ENCODE measurements at regions not wholly inside any gene's neighbourhood (a gene's known extent, or its start where the extent isn't known, plus 50 kb on each side); places are given as distances from the start of the nearest gene placed in this dataset.

DNA sequence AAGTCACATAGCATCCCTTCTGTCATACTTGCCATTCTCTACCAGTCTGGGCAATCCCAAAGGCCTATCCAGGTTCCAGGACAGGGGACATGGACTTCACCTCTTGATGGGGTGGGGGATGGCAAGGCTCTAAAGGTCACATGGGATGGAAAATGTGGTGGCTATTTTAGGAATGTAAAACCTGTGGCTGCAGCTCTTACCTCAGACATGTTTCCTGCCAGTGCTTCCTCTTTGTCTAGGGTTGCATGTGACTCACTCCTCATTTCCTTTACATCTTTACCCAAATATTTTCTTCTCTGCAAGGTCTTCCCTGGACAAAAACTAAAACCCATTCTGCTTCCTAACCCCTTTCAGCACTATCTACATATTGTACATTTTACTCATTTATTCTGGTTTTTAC lies 135.7 kb downstream of the BTBD3 start:
- TF ChIP-seq POLR2A (IDR thresholded peaks at IDR 0.05; ENCODE audit: low read length) (no peak), GATA1 (IDR thresholded peaks at IDR 0.05; ENCODE audit: low read depth, low read length) (no peak)
